CD4-positive, alpha-beta T cell treated with Interleukin-6 for 4 hours (primary cell): ENCODE measurements at regions not wholly inside any gene's neighbourhood (a gene's known extent, or its start where the extent isn't known, plus 50 kb on each side); places are given as distances from the start of the nearest gene placed in this dataset.

ENCODE experiments used
- DNase-seq: peaks from one replicate; pipeline ENCODE4 v3.0.0-alpha.2; 2020; ENCODE audit warnings: mixed read lengths

DNA sequence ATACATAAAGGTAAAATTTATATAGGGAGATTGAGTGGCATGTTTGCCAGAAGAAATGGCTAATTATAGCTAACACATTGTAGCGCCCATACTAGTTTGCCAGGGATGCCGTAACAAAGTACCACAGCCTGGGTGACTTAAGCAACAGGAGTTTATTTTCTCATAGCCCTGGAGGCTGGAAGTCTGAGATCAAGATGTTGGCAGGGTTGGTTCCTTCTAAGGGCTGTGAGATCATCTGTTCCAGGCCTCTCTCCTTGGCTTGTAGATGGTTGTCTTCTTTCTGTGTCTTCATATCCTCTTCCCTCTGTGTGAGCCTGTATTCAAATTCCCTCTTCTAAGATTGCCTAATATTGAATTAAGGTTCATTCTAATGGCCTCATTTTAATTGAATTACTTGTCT is 417.5 kb upstream of the OPRM1 start:
- no peak for DNase-seq

DNA sequence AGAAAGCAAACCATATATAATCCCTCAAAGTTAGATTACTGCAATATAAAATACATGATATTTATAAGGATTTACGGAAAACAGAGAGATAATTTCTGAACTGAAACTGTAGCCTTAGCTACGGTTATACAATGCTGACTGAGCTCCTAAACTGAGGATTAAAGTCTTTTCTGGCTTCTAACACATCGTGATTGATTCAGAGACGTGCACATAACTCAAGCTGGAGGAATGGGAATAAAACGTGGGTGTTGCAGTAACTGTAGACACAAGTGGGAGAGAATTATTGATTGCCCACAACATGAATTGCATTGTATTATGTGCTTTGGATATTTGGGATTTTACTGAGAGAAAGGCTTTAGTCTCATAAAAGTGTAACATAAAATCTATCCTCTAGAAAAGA is 418.0 kb upstream of the OPRM1 start:
- DNase-seq = no peak

DNA sequence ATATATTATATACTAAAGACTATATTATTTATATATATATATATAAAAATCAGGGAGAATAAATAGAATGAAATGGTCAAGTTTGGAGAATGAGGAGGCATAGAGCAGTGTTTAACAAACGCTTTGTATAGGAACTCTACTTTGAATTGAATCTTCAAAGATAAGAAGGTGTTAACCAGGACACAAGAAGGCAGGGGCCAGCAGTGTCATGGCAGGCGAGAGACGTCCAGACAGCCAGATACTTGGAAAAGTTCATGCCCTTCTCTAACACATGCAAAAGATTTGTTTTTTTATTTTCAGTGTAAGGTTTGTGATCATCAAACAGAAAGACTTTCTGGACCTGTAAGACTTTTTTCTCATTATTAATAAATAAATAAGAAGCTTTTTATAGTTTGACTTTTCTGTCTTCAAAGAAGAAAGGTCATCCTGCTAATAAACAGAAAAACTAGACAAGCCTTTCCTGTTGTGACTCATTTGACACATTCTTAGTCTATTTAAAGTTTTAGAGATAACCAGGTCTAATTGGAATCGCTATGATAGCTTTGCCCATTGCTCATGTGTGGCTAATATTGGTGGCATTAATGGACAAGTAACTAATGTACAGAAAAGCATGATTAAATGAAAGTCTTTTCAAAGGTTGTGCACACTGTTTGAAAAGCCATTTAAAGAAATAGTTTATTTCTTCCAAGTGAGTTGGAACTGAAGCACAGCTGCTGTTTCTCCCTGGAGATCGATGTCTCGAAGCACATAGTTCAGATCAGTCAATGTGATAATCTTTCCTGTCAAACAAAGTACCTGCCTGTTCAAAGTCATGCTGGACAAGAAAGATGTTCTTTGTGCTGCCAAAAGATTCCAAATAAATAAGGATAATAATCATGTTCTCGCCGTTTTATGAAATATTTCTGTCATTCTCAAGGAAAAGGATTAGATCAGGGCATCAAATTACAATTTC is 420.4 kb upstream of the OPRM1 start:
- DNase-seq = no peak

DNA sequence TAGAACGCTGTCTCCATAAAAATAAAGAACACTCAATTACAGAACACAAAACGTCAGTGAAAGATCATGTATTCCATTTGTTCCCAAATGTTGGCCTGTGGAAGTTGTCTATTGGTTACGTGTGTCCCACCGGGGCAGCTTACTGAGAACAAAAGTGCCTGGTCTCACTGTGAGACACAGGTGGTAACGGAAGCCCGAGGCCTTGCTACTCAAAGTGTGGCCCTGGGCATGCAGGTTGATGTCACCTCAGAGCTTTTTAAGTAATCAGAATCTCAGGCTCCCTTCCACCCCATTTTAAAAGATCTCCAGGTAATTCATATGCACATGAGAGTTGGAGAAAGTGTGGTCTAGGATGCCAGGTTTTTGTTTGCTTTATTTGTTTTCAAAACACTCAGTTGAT is 422.5 kb upstream of the OPRM1 start:
- DNase-seq = no peak

DNA sequence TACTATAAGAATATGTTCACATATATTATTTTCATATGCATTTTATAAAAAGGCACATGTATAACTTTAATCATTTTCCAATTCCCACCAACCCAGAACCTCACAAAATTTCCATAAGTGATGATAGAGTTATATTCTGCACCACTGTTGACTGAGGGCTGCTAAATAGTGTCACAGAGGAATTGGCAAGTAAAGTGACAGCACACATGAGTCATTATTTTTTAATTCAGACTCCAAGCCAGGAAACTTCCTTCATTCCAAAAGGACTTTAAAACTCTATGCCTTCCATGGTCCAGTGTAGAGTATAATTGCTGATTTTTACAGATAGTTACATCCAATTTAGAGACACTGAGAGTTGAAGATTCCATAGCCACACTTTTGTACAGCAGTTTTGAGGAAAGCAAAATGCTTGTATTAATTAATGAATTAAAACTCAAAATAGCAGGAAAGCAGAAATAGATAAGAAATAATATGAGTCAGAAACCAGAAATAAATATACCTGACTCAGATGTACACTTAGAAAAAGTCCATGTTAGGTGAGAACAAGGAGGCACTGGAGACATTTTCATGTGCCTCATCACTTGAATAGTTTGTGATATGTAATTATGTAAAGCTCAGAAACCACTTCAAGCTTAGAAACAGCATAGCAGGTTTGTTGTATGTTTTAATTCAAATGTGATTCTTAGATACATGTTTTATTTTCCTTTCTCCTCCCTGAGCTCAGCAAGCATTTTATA is 425.2 kb upstream of the OPRM1 start:
- DNase-seq = no peak

DNA sequence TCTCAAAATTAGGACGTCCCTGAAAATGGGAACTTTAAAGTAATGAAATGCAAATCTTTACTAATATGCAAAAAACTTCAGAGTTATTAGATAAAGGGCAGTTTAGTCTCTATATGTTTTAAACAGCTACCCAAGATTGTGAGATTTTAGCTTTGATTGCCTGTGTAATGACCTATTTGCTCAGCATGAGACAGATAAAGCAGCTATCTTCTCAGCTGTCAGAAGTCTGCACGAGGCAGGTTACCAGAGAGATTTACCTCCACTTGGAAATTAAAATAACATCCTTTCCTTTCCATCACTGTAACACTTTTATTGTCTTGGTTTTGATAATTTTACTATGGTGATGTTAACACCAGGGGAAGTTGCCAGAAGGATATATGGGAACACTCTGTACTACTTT is 436.6 kb upstream of the OPRM1 start:
- DNase-seq = no peak

DNA sequence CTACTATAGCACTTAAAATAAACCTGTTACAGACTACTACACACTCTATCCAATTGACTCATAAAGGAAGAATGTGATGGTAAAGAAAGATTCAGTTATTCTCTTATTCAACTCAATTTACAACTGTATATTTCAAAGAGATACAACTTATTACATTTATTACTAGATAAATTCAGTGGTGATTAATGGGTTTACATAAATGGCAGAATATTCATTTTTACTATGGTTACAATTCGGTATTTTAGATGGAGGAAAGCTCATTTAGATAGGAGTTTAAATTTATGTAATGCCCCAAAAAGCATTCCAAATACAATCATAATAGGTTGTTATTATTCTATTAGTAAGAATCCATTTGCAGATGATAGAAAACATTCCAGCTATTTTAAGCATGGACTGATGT is 439.1 kb upstream of the OPRM1 start:
- DNase-seq = no peak

DNA sequence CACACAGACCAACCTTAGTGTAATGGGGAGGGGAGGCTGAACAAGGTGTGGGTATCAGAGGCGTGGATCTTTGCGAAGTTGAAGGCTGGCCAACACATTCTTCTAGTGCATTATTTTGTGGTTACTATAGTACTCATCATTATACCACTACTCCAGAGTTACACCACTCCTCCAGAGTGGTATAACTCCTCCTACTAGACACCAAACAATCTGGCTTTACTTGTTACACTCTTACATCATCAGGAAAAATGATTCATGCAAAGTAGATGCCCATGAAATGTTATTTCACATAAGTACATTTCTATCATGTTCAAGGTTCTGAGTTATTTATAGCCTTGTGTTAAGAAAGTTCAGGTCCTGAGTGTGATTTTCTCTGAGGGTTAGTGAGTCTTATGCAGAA is 443.1 kb upstream of the OPRM1 start:
- DNase-seq = no peak

DNA sequence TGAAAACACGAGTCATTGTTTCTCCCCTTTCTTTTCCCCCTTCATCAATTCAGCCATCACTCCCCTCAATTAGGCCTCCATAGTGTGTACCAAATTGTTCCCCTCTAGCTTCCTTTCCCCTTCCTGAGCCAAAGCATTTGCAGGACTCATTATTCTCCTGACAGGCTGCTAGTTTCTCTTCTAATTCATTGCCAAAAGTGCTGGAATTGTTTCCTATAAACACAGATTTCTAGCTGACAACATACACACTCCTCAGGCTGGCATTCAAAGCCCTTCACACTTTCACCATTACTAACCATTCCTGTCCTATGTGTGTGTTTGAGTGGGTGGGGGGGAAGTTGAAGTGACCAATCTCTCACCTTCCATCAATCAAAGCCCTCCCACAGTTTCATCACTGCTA is 444.2 kb upstream of the OPRM1 start:
- no peak for DNase-seq

DNA sequence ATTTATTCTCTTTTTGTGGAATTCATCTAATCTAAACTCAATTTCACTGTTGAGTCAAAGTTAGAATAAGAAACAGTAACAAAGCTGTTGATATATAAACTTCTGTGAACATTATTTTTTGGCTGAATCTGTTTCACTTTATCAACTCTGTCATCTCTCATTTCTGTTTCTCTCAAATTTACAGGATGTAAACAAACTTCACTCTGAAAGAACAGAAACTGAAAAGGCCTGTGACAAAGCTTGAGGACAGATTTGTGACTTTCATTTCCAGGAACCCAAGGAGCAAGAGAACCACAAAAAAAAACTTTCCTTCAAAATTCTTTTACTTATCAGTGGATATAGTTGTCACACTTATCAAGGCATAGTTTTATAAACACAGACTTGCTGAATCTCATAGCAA is 447.9 kb upstream of the OPRM1 start:
- no peak for DNase-seq

DNA sequence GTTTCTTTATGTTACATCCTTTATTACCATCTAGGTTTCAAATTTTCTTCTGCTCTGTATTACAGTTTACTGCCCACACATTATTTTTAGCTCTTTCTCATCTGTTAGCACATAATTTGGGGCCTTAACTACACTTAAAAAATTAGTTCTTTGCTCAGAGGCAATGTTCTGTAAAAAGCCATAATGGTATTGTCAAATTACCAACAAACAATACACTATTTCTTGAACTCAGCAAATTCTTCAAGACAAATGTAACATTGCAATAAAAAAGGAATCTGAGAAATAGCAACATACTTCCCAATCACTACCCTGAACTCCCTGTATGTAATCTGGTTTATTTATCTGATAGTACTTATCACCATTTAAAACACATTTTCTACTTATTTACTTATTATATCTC is 448.6 kb upstream of the OPRM1 start:
- DNase-seq = no peak

DNA sequence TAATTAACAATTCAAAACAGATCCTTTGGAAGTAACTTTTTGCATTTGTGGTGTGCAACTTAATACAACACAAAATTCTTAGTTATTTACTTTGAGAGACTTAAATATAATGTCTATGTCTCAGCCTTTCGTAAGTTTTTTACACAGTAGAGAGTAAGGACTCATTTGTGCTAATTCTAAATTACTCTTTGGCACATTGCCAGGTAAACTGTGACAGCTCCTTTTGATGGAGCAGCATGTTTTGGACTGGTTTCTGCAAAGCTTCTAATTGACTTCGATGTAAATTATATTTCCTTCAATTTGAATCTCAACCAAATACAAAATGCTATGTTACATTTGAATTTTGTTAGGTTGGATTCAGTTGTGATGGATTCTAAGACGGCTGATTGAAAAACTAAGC is 450.7 kb upstream of the OPRM1 start:
- no peak for DNase-seq

DNA sequence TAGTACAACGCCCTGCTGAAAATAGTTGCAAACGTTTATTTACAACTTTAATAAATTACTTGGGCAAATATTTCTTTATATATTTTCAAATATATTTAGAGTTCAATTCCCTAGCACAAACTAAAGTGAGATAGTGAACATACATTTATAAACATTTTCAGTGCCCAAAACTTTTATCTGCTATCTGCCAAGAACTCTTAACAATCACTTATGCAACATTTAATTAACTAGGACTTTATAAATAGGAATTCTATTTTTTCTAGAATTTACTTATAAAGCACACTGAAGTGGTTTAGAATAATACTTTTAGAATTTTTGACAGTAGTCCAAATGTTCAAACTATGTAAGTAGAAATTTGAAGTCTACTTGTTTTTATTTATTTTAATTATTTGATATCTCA is 452.6 kb upstream of the RGS17 start:
- DNase-seq = no peak

DNA sequence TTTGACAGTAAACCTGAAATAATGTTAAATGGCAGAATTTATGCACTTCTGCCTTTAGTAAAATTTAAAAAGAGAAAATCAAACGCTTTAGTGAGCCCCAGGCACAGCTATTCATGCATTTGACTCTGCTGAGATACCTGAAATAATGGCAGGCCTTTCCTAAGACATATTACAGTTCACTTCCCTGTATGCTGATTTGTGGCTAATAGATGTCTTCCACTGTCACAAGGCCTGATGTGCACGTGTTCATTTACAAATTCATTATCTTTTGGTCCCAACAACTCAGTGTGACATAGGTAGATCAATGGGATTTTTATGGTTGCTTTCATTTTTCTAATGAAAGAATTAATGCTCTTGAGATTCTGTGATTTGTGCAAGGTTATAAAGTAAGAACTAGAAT is 449.7 kb upstream of the RGS17 start:
- no peak for DNase-seq

DNA sequence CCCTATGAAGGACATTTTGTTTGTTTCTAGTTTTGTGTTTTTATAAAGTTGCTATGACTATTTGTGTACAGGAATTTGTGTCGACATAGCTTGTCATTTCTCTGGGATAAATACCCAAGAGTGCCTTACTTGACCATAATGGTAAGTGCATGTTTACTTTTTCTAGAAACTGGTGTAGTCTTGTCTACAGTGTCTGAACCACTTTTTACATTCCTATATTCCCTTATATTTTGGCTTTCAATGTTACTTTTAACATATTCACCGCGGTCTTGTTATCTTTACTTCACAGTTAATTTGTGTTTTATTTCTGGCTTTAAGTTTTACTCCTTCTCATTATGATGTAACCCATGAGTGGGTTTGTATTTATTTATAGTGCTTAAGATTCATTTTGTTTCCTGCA is 444.4 kb upstream of the RGS17 start:
- DNase-seq = no peak

DNA sequence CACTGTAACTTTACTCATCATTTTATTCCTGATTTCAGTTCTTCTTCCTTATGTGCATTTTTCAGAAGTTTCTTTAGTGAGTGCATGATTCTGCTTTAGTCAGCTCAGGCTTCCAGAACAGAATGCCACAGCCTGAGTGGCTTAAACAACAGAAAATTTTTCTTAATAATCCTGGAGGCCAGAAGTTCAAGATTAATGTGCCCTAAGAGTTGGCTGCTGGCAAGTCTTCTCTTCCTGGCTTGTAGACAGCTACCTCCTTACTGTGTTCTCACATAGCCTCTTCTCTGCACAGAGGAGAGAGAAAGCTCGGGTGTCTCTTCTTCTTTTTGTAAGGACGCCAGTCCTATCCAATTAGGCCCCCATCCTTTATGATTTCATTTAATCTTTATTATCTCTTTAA is 443.1 kb upstream of the RGS17 start:
- no peak for DNase-seq

DNA sequence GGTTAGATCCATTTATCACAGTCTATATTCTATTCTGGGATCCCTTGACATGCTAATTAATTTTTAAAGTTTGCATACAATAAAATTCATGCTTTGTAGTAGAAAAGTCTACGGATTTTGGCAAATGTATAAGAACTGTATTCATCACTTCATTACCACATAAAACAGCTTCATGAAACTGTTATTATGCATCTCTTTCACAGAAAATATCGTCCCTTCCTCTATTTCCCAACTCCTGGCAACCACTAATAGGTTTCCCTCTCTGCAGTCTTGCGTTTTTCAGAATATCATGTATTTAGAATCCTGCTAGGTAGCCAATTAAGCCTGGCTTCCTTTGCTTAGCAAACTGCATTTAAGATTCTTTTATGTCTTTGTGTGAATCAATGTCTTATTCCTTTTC is 441.3 kb upstream of the RGS17 start:
- no peak for DNase-seq

DNA sequence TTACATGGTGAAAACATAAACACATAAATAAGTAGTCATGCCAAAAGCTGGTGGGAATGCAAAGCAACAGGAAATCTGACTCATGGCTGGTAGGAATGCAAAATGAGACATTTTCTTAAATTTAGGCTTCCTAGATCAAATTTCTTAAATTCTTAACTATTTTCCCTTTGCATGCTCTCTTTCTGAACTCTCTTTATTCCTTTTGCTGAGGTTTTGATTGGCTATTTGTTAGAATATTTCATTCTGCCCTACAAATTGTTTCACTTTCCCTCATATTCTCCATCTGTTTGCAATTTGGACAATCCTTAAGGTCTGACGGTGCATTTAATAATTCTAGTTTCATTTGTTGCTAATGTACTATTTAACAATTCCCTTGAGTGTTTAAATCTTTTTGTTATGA is 437.5 kb upstream of the RGS17 start:
- DNase-seq = no peak

DNA sequence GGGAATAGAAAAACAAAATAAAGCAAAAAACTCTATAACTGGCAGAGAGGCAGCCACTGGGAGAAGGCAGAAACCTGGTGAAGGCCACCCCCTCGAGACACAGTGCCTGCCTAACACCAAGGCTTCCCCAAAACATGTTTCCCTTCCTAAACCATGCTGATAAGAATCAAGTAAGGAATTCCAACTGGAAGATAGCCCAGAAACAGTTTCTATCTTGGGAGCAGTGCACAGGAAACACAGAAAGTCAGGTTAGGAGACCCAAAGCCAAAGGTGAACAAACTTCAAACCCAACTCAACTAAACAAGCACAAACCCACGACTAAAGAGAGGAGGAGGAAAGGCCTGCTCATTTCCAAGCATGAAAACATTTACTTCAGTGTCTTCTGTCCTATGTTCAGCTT is 433.7 kb upstream of the RGS17 start:
- DNase-seq = no peak

DNA sequence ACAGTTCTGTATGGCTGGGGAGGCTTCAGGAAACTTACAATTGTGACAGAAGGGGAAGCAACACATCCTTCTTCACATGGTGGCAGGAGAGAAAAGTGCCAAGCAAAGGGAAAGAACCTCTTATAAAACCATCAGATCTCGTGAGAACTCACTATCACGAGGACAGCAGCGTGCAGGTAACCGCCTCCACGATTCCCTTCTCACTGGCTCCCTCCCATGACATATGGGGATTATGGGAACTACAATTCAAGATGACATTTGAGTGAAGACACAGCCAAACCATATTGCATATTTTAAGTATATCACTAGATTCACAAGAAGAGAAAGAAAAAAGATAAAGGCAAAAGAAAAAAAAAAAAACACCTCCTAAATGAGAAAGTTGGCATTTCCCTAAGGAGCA is 431.9 kb upstream of the RGS17 start:
- no peak for DNase-seq

DNA sequence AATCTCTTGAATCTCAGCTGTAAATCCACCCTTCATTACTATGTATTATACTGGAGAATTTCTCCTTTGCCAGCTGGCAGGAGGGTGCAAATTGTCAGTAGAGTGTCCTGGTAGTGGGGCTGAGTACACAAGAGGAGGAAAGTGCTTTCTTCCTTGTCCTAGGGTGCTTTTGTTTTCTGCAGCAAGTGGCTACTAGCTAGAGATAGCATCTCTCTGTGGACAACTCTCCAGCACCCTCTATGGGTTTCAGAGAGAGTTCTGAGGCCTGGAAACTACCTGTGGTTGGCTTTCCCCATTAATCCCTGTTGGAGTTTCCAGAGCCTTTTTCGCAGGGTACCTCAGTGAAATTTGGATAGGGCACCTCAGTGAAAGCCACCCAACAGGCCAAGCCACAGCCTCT is 422.5 kb upstream of the RGS17 start:
- DNase-seq = no peak

DNA sequence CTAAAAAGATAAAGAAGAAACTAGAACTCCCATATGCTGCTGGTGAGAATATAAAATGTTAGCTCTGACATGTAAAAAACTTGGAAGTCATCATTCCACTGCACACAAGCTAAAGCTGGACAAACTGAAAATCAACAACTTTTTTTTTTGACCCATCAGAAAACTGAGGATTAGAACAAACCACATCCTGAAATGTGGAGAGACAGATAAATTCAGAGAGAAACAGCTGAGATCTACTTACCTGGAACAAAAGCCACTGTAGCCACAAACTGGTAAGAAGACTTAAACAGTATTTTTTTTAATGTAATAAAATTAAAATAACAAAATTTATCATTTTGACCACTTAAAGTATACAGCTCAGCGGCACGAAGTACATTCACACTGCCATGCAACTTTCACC is 408.5 kb upstream of the RGS17 start:
- DNase-seq = no peak

DNA sequence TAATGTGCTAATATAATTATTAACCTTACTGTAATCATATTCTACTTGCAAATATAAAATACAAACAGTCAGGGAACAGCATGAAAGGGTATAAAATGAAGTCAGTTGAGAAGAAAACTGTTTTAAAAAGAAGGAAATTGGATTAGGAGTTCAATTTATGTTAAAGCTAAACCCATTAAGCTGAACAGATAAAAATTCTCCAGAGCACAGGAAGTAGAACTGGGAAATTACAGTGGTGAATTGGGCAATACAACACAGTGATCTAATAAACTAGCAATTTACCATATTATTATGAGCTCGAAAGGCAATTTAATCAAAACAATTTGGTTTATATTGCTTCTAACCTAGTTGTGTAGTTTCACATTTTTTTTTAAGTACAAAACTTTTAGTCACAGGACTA is 407.4 kb upstream of the RGS17 start:
- DNase-seq = no peak

DNA sequence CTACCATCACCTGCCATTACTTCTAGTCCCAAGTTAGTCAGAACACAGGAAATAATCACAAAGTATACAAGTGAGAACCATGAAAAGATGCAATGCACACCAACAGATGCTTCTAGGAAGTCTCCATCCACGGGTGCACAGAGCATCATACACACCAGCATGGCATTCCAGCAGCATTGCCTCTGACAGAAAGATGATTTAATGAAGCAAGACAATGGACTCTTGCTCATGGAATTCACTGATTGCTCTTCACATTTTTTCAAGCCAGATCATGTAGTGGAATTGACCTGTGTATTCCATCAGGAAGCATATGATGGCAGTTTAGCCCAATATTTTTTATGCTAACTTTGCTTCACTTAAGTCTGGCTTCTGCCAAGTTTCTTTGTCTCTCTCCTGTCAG is 406.3 kb upstream of the RGS17 start:
- DNase-seq = no peak

DNA sequence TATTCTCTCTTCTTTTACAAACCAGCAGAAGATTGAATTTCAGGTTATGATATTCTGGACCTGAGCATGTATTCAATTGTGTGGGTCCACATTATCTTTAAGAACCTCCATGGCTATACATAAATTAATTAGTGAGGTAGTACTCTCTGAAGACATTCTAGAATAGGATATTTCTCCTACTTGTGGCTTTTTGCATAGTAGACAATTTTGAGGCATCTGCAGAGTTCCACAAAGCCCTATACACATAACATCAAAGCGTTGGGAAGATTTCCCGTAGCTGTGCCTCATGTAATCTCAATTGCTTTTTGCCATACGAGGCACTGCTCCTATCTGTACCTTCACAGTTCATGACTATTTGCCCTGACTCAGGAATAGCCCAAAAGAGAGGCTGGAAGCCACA is 395.4 kb upstream of the RGS17 start:
- no peak for DNase-seq
